HCT116 (cell line): ENCODE measurements at regions not wholly inside any gene's neighbourhood (a gene's known extent, or its start where the extent isn't known, plus 50 kb on each side); places are given as distances from the start of the nearest gene placed in this dataset.

Experiments
- ATAC-seq: fragments of 200-7000 bp; cut with Tn5 transposase; 2 replicates; pipeline ENCODE4 v1.9.1; 2020; ENCODE audit warnings: mild to moderate bottlenecking, moderate library complexity
- BruUV-seq: library from RNA; stranded (reverse); fragments of 400-500 nt; replicated peaks from 2 replicates; lab custom pipeline; 2021; lab: Mats Ljungman, UMichigan
- CTCF ChIA-PET: fragments of 300-600 bp; sonication (Branson Sonifier 250); formaldehyde crosslinking; loops from one replicate; lab custom pipeline; 2021; ENCODE audit warnings: antibody characterized with exemption; lab: Charles Lee
- POLR2A ChIA-PET: fragments of 300-600, 350-600 bp; sonication (Branson Sonifier 250); formaldehyde crosslinking; loops from one replicate; lab custom pipeline; 2021; ENCODE audit warnings: antibody characterized with exemption; lab: Charles Lee
- RAD21 ChIA-PET, 2 experiments: fragments of 300-600 bp; sonication (Branson Sonifier 250); formaldehyde crosslinking; loops; one replicate each; lab custom pipeline; 2023; ENCODE audit warnings: low total read pairs in 2 of 2; ENCODE audit not compliant: uncharacterized antibody in 2 of 2, unreplicated experiment in 2 of 2, low non-redundant PET in 1 of 2; lab: Charles Lee
- DNase-seq: peaks from one replicate; pipeline ENCODE4 v3.0.0-alpha.2; 2010; ENCODE audit warnings: low read depth, low spot score
- H2AFZ ChIP-seq: fragments of 200-600 bp; shearing (Covaris generic), sonication (generic); 2 replicates; pipeline ENCODE4 v1.6.1; 2017; ENCODE audit warnings: low read depth, mixed run types, mixed read lengths, antibody characterized with exemption, low read length; ENCODE audit not compliant: poor library complexity, severe bottlenecking
- H3K27ac ChIP-seq: 2 replicates; pipeline ENCODE4 v1.5.1; 2012; ENCODE audit warnings: low read depth, low read length
- H3K27me3 ChIP-seq: fragments of 200-600 bp; sonication (generic); 2 replicates; pipeline ENCODE4 v1.6.1; 2016; ENCODE audit warnings: mixed run types, low read length, mixed read lengths; ENCODE audit not compliant: insufficient read depth
- H3K36me3 ChIP-seq, 2 experiments: fragments of 200-500 bp in 1 of 2; fragments of 200-600 bp in 1 of 2; sonication (Bioruptor generic) in 1 of 2; sonication (generic) in 1 of 2; 2 replicates each; pipeline versions ENCODE4 v1.5.1 to v1.6.1; 2014 to 2016; ENCODE audit warnings: low read length in 2 of 2, inconsistent platforms in 1 of 2, mixed read lengths in 1 of 2, mixed run types in 1 of 2; ENCODE audit not compliant: insufficient read depth in 2 of 2, control insufficient read depth in 1 of 2
- H3K4me1 ChIP-seq, 2 experiments: fragments of 200-600 bp in 1 of 2; sonication (generic) in 1 of 2; 2 replicates each; pipeline versions ENCODE4 v1.5.1 to v1.6.1; 2012 to 2017; ENCODE audit warnings: low read length in 2 of 2, inconsistent platforms in 1 of 2, mild to moderate bottlenecking in 1 of 2, mixed read lengths in 1 of 2, mixed run types in 1 of 2, moderate library complexity in 1 of 2; ENCODE audit not compliant: insufficient read depth in 2 of 2, control insufficient read depth in 1 of 2
- H3K4me2 ChIP-seq: fragments of 200-600 bp; sonication (generic); 2 replicates; pipeline ENCODE4 v1.6.1; 2017; ENCODE audit warnings: mixed run types, low read length, mixed read lengths
- H3K4me3 ChIP-seq, 2 experiments: fragments of 200-600 bp in 1 of 2; sonication (generic) in 1 of 2; replicated peaks in 1 of 2; 2 replicates each; pipeline ENCODE4 v1.5.1; 2011 to 2016; ENCODE audit warnings: low read length in 2 of 2, control low read depth in 1 of 2, low read depth in 1 of 2, mild to moderate bottlenecking in 1 of 2, mixed read lengths in 1 of 2, mixed run types in 1 of 2
- H3K79me2 ChIP-seq: fragments of 200-600 bp; sonication (generic); 2 replicates; pipeline ENCODE4 v1.6.1; 2017; ENCODE audit warnings: mild to moderate bottlenecking, mixed run types, low read length, moderate library complexity, mixed read lengths; ENCODE audit not compliant: insufficient read depth
- H3K9ac ChIP-seq: fragments of 200-600 bp; sonication (generic); 2 replicates; pipeline ENCODE4 v1.6.1; 2016; ENCODE audit warnings: low read length, mixed read lengths
- H3K9me2 ChIP-seq: fragments of 200-600 bp; sonication (generic), shearing (Covaris generic); 2 replicates; pipeline ENCODE4 v1.6.1; 2017; ENCODE audit warnings: mixed run types, mild to moderate bottlenecking, moderate library complexity; ENCODE audit not compliant: insufficient read depth
- H3K9me3 ChIP-seq, 2 experiments: fragments of 200-500 bp in 1 of 2; fragments of 200-600 bp in 1 of 2; sonication (Bioruptor generic) in 1 of 2; sonication (generic) in 1 of 2; 2 replicates each; pipeline ENCODE4 v1.6.1; 2014 to 2017; ENCODE audit warnings: low read length in 2 of 2, mixed read lengths in 2 of 2, inconsistent platforms in 1 of 2, low read depth in 1 of 2, mild to moderate bottlenecking in 1 of 2, mixed run types in 1 of 2, moderate library complexity in 1 of 2; ENCODE audit not compliant: control insufficient read depth in 1 of 2, insufficient read depth in 1 of 2
- H4K20me1 ChIP-seq: fragments of 200-600 bp; sonication (generic), shearing (Covaris generic); 2 replicates; pipeline ENCODE4 v1.6.1; 2017; ENCODE audit warnings: mixed run types, mild to moderate bottlenecking, moderate library complexity; ENCODE audit not compliant: insufficient read depth
- CBX3 ChIP-seq: IDR thresholded peaks from 2 replicates; pipeline ENCODE4 v1.6.1; 2012; ENCODE audit warnings: low read depth
- CEBPB ChIP-seq: IDR thresholded peaks from 2 replicates; pipeline ENCODE4 v1.6.1; 2012; ENCODE audit warnings: low read depth
- EGR1 ChIP-seq: IDR thresholded peaks from 2 replicates; pipeline ENCODE4 v1.6.1; 2012; ENCODE audit warnings: low read depth
- FOSL1 ChIP-seq: IDR thresholded peaks from 2 replicates; pipeline ENCODE4 v1.6.1; 2012; ENCODE audit warnings: low read depth
- POLR2A ChIP-seq: IDR thresholded peaks from 2 replicates; pipeline ENCODE4 v1.7.0; 2011; ENCODE audit warnings: borderline replicate concordance; ENCODE audit not compliant: insufficient read depth, insufficient read length; ENCODE audit errors: extremely low read depth
- SP1 ChIP-seq: IDR thresholded peaks from 2 replicates; pipeline ENCODE4 v1.6.1; 2012; ENCODE audit warnings: low read depth
- TCF7L2 ChIP-seq: IDR thresholded peaks from 2 replicates; pipeline ENCODE4 v1.7.0; 2011; ENCODE audit warnings: borderline replicate concordance, inconsistent platforms; ENCODE audit not compliant: insufficient read depth, insufficient read length; ENCODE audit errors: extremely low read depth
- ZBTB33 ChIP-seq: IDR thresholded peaks from 2 replicates; pipeline ENCODE4 v1.6.1; 2011; ENCODE audit warnings: mild to moderate bottlenecking, low read length, moderate library complexity; ENCODE audit not compliant: insufficient replicate concordance; ENCODE audit errors: extremely low read depth
- ZFX ChIP-seq: fragments of 450-650 bp; IDR thresholded peaks from 2 replicates; pipeline ENCODE4 v1.6.1; 2017
- intact Hi-C: fragments of 100-400 bp; cut with micrococcal nuclease; formaldehyde crosslinking; loops from 2 replicates; pipeline ENCODE4 v1.10.0; 2022
- TF ChIP-seq, protein P1 (sequence below), 3 experiments: fragments of 200-600 bp in 1 of 3; sonication (generic) in 1 of 3; IDR thresholded peaks in 2 of 3; conservative IDR thresholded peaks in 1 of 3; 2 replicates each; pipeline ENCODE4 v1.5.1; 2012 to 2017; ENCODE audit warnings: low read depth in 2 of 3, low read length in 2 of 3, antibody characterized with exemption in 1 of 3, borderline replicate concordance in 1 of 3, control low read depth in 1 of 3, mild to moderate bottlenecking in 1 of 3, mixed read lengths in 1 of 3, mixed run types in 1 of 3, moderate library complexity in 1 of 3; ENCODE audit not compliant: insufficient read depth in 1 of 3
- TF ChIP-seq, protein P2 (sequence below): IDR thresholded peaks from 2 replicates; pipeline ENCODE4 v1.6.1; 2012

DNA sequence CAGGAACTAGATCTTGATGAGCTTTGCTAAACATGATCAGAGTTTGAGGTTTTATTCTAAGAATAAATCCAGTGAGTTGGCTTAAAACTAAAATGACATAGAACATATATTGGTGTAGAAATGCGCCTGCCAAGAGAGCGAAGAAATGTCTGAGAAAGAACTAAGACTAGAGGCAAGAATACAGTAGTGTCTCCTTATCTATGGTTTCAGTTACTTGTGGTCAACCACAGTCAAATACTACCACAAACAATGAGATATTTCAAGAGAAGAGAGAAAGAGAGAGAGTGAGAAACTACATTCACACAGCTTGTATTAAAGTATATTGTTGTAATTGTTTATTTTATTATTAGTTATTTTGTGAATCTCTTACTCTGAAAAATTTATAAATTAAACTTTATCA, 254.4 kb upstream of the CDH10 start:
- Histone ChIP-seq H3K27ac (no peak overlapping the region), H3K4me3 (no peak overlapping the region), H3K79me2 (no peaks in the 10 kb centered on the region), H3K4me1 (no peaks in the 10 kb centered on the region)
- no peak for ATAC-seq
- intact Hi-C loops = no loop called here
- no peak for TF ChIP-seq ZFX
- TF ChIP-seq SP1 = no peak
- TF ChIP-seq TCF7L2 = no peak
- no peak for TF ChIP-seq CBX3
- no peak for TF ChIP-seq EGR1
- TF ChIP-seq ZBTB33 = no peak
- TF ChIP-seq, all 23 proteins: peak for 0
- Histone ChIP-seq H3K4me2 (no peak overlapping the region), H3K9me2 (no peaks in the 10 kb centered on the region), H3K27me3 (no peaks in the 10 kb centered on the region), H3K36me3 (no peaks in the 10 kb centered on the region), H2AFZ (no peak overlapping the region), H3K9ac (no peak overlapping the region), H3K9me3 (peaks cover 0 to 38% of the 10 kb centered on the region in 2 experiments; a peak in 2 of 4 replicates), H4K20me1 (no peaks in the 10 kb centered on the region)
- no peak for DNase-seq
- ChIA-PET POLR2A (no interaction called here), CTCF (no interaction called here), RAD21 (no interaction called here)
- no TSS peak for BruUV-seq

DNA sequence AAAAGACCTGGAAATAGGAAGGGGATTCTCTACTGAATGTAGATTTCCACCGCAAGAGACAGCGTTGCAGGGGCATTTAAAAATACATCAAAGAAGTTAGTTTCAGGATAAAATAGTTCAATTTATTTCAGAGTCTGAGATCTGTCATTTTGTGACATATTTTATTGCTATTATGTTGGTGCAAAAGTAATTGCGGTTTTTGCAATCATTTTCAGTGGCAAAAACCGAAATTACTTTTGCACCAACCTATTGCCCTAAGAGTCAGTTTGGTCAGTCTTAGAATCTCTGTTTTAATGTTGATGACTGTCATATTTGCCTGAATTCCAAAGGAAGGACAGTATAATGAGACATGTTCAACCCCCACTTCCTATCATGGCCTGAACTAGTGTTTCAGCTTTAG, 219.5 kb upstream of the CDH10 start:
- Histone ChIP-seq H3K4me2 (no peak overlapping the region), H3K27me3 (no peaks in the 10 kb centered on the region), H3K79me2 (no peaks in the 10 kb centered on the region), H2AFZ (no peak overlapping the region), H3K36me3 (no peaks in the 10 kb centered on the region), H3K9me3 (peaks cover 8 to 17% of the 10 kb centered on the region in 2 experiments; a peak in 2 of 4 replicates), H3K9ac (no peak overlapping the region), H3K27ac (no peak overlapping the region), H4K20me1 (no peaks in the 10 kb centered on the region), H3K9me2 (no peaks in the 10 kb centered on the region), H3K4me1 (no peaks in the 10 kb centered on the region), H3K4me3 (no peak overlapping the region)
- TF ChIP-seq, protein P1, sequence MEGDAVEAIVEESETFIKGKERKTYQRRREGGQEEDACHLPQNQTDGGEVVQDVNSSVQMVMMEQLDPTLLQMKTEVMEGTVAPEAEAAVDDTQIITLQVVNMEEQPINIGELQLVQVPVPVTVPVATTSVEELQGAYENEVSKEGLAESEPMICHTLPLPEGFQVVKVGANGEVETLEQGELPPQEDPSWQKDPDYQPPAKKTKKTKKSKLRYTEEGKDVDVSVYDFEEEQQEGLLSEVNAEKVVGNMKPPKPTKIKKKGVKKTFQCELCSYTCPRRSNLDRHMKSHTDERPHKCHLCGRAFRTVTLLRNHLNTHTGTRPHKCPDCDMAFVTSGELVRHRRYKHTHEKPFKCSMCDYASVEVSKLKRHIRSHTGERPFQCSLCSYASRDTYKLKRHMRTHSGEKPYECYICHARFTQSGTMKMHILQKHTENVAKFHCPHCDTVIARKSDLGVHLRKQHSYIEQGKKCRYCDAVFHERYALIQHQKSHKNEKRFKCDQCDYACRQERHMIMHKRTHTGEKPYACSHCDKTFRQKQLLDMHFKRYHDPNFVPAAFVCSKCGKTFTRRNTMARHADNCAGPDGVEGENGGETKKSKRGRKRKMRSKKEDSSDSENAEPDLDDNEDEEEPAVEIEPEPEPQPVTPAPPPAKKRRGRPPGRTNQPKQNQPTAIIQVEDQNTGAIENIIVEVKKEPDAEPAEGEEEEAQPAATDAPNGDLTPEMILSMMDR (IDR thresholded peaks at IDR 0.05 in 2 of 3, conservative IDR thresholded peaks at IDR 0.05 in 1 of 3; ENCODE audit: borderline replicate concordance in 1 of 3, insufficient read depth in 1 of 3, low read depth in 2 of 3, low read length in 2 of 3) = no peak
- TF ChIP-seq ZFX = no peak
- no peak for TF ChIP-seq FOSL1
- no peak for TF ChIP-seq CEBPB
- TF ChIP-seq, protein P2, sequence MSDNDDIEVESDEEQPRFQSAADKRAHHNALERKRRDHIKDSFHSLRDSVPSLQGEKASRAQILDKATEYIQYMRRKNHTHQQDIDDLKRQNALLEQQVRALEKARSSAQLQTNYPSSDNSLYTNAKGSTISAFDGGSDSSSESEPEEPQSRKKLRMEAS = no peak
- no peak for TF ChIP-seq POLR2A
- no peak for TF ChIP-seq TCF7L2
- TF ChIP-seq SP1 = no peak
- BruUV-seq = no TSS peak
- DNase-seq (no peak), ATAC-seq (no peak)
- ChIA-PET CTCF (no interaction called here), RAD21 (no interaction called here), POLR2A (no interaction called here)
- intact Hi-C loops = no loop called here
